Cardiac fibroblast (primary cell): ENCODE measurements at regions not wholly inside any gene's neighbourhood (a gene's known extent, or its start where the extent isn't known, plus 50 kb on each side); places are given as distances from the start of the nearest gene placed in this dataset.
A peak's percentile ranks its signal among the peaks of the same experiment; 100 is the strongest.

Source experiments
- DNase-seq, 2 donors: peaks; one replicate each; pipeline versions ENCODE4 v3.0.0 to v3.0.0-alpha.2; 2010; ENCODE audit warnings: low read depth in 2 of 2
- H3K4me3 ChIP-seq, 2 donors: replicated peaks in 1 of 2; 1 replicate in 1 of 2; 2 replicates in 1 of 2; pipeline ENCODE4 v1.5.1; 2011; ENCODE audit warnings: low read depth in 2 of 2, low read length in 2 of 2, mild to moderate bottlenecking in 2 of 2, moderate library complexity in 1 of 2
- CTCF ChIP-seq: IDR thresholded peaks from one replicate; pipeline ENCODE4 v1.5.1; 2011; ENCODE audit warnings: low read depth, mild to moderate bottlenecking, low read length, inconsistent platforms

GRCh38 chr11:69397732-69398131, 83.7 kb upstream of the LINC01488 start:
- TF ChIP-seq CTCF = no peak
- H3K4me3 ChIP-seq = no peak overlapping the region
- DNase-seq = no peak

DNA sequence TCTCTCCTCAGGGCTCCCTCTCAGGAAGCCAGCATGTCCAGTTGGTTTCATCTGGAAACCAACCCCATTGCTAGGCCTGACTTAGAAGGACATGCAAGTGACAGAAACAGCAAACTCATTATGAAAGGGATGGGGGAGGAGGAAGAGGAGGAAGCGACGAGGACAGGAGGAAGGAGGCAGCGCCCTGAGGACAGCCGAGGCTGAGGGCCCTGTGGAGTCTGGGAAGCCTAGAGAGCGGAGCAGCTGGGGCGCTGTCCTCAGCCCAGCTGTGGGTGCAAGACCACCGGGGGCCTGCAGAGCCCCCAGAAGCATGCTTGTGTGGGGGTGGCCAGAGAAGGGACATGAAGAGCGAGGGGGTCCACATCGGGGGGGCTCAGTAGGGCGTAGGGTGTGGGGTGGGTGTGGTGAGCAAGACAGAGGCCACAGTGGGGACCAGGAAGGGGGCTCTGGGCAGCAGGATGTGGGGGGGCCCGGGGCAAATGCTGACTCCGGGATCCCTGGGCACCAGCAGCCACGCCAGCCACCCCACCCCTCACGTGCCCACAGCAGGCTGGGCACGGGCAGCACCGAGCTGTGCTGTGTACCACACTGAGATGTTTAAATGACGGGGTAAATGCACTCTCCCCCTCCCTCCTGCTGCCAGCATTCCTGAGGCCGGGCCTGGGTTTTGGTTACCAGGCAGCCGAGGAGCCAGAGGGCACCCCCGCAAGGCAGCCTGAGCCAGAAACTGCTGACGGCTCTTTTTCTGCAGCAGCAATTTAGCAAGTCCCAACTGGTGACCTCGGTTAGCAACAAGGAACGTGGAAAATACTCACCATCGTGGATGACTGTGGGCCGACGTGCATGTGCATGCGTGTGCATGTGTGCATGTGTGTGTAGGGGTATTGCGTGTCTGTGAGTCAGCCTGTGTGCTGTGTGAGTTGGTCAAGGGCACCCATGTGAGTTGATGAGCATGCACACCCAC, 82.7 kb upstream of the LINC01488 start:
- peak in 1 of 2 donors; percentile 30 for DNase-seq
- TF ChIP-seq CTCF = no peak
- no peak overlapping the region for H3K4me3 ChIP-seq

DNA sequence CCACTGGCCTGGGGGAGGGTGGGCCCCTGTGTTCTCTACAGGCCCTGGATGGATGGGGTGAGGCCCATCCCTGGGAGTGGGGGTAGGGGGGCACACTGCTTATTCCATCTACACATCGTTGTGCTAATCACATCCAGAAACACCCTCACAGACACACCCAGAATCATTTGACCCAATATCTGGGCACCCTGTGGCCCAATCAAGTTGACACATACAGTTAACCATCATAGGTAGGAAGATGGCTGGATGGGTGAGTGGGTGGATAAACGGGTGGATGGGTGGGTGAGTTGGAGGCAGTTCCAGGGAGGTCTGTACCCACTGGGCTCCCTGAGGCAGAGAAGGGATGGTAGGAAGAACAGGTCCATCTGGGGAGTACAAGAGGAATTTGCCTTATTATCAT, 81.3 kb upstream of the LINC01488 start:
- TF ChIP-seq CTCF = no peak
- no peak overlapping the region for H3K4me3 ChIP-seq
- no peak for DNase-seq

GRCh38 chr11:69400771-69401590, 80.5 kb upstream of the LINC01488 start:
- no peak for DNase-seq
- TF ChIP-seq CTCF = no peak

DNA sequence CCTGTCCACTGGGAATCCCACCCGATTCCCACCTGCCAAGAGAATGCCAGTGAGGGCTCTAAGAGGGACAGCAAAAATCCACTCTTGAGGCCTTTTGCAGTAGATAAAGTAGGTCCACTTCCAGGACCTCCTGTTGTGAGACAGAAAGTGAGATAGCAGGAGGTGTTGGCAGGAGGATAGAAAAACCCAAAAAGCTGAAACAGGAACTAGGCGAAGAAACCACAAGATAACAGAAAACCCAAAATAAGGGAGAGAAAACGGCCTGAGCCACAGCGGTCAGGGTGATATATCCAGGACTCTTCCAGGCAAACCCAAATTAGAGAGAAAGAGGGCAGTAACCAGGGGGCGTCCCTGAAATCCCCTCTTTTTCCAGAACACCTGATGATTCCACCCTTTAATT, 79.7 kb upstream of the LINC01488 start:
- no peak for DNase-seq
- TF ChIP-seq CTCF = no peak
- no peak overlapping the region for H3K4me3 ChIP-seq

More at GRCh38 chr11:69400771-69401590, 80.5 kb upstream of the LINC01488 start:
- H3K4me3 ChIP-seq = no peak overlapping the region

DNA sequence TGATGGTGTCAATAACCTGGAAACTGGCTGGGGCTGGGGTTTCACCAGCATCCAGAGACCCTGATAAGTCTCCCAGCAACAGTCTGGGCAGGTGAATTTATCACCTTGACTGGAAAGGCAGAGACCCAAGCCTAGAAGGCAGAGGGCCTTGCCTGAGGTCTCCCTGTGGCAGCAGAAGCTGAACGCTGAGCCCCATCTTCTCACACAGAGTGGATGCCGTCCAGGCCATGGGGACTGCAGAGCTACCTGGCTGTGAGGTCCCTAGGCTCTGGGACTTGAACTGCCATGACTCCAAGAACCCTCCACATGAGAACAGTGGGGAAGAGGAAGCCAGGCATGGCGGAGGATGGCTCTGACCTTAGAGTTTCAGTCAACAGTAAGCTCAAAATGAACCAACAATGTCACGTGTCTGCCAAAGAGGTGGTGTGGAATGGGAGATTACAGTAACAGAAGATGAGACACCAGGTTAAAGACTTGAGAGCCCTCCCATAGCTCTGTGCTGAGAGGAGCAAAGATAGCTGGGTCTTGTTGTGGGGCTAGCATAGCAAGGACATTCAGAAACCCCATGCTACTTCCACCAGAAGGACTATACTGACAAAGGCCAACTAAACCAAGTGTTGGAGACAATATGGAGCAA, 79.1 kb upstream of the LINC01488 start:
- TF ChIP-seq CTCF = no peak
- peak in 1 of 2 donors; percentile 31 for DNase-seq
- H3K4me3 ChIP-seq = no peak overlapping the region
